SK-N-SH treated with all-trans-retinoic acid at 6 μM for 48 hours (cell line): ENCODE measurements at regions not wholly inside any gene's neighbourhood (a gene's known extent, or its start where the extent isn't known, plus 50 kb on each side); places are given as distances from the start of the nearest gene placed in this dataset.

Source experiments
- ATAC-seq: fragments of 200-7000 bp; cut with Tn5 transposase; 3 replicates; pipeline ENCODE4 v1.9.1; 2020; ENCODE audit warnings: mild to moderate bottlenecking, moderate library complexity
- ARNTL ChIP-seq: fragments of 450-650 bp; formaldehyde crosslinking; IDR thresholded peaks from 2 replicates; pipeline ENCODE4 v1.5.0; 2020; ENCODE audit warnings: low read depth, mild to moderate bottlenecking, moderate library complexity, borderline replicate concordance
- BACH2 ChIP-seq: fragments of 250-450 bp; sonication (Bioruptor Pico); IDR thresholded peaks from 2 replicates; pipeline ENCODE4 v1.9.0; 2021; ENCODE audit warnings: mild to moderate bottlenecking, borderline replicate concordance
- CREB5 ChIP-seq: fragments of 250-450 bp; sonication (Bioruptor Pico); IDR thresholded peaks from 2 replicates; pipeline ENCODE4 v1.5.1; 2020; ENCODE audit warnings: low read depth, mild to moderate bottlenecking, moderate library complexity
- CSDC2 ChIP-seq: fragments of 250-450 bp; sonication (Bioruptor Pico); IDR thresholded peaks from 2 replicates; pipeline ENCODE4 v1.5.0; 2020; ENCODE audit warnings: mild to moderate bottlenecking, moderate library complexity
- CSRNP3 ChIP-seq: fragments of 250-450 bp; sonication (Bioruptor Pico); IDR thresholded peaks from 2 replicates; pipeline ENCODE4 v1.5.1; 2021; ENCODE audit warnings: mild to moderate bottlenecking, moderate library complexity
- ESRRG ChIP-seq: fragments of 250-450 bp; sonication (Bioruptor Pico); IDR thresholded peaks from 2 replicates; pipeline ENCODE4 v1.6.1; 2021; ENCODE audit warnings: mild to moderate bottlenecking
- OSR1 ChIP-seq: fragments of 250-450 bp; sonication (Bioruptor Pico); IDR thresholded peaks from 2 replicates; pipeline ENCODE4 v1.8.0; 2022; ENCODE audit warnings: moderate library complexity, mild to moderate bottlenecking, inconsistent platforms
- PATZ1 ChIP-seq: fragments of 250-450 bp; sonication (Bioruptor Pico); IDR thresholded peaks from 2 replicates; pipeline ENCODE4 v1.8.0; 2020; ENCODE audit warnings: mild to moderate bottlenecking, moderate library complexity, borderline replicate concordance
- POU6F1 ChIP-seq: fragments of 250-450 bp; sonication (Bioruptor Pico); IDR thresholded peaks from 2 replicates; pipeline ENCODE4 v1.8.0; 2021; ENCODE audit warnings: low read depth, mild to moderate bottlenecking, moderate library complexity, borderline replicate concordance
- RARB ChIP-seq: fragments of 250-450 bp; sonication (Bioruptor Pico); IDR thresholded peaks from 2 replicates; pipeline ENCODE4 v1.8.0; 2021; ENCODE audit warnings: mild to moderate bottlenecking, moderate library complexity
- SNAI2 ChIP-seq: fragments of 250-450 bp; sonication (Bioruptor Pico); IDR thresholded peaks from 2 replicates; pipeline ENCODE4 v1.5.0; 2020; ENCODE audit warnings: mild to moderate bottlenecking, moderate library complexity
- TCF4 ChIP-seq: fragments of 250-450 bp; sonication (Bioruptor Pico); IDR thresholded peaks from 2 replicates; pipeline ENCODE4 v1.8.0; 2021; ENCODE audit warnings: mild to moderate bottlenecking, moderate library complexity, borderline replicate concordance
- TOX ChIP-seq: fragments of 250-450 bp; sonication (Bioruptor Pico); IDR thresholded peaks from 2 replicates; pipeline ENCODE4 v1.8.0; 2021; ENCODE audit warnings: mild to moderate bottlenecking, moderate library complexity, borderline replicate concordance
- TSHZ2 ChIP-seq: fragments of 250-450 bp; sonication (Bioruptor Pico); IDR thresholded peaks from 2 replicates; pipeline ENCODE4 v1.5.0; 2020; ENCODE audit warnings: mild to moderate bottlenecking, moderate library complexity
- ZC3H10 ChIP-seq: fragments of 250-450 bp; sonication (Bioruptor Pico); IDR thresholded peaks from 2 replicates; pipeline ENCODE4 v1.5.1; 2021; ENCODE audit warnings: mild to moderate bottlenecking, moderate library complexity
- ZFP3 ChIP-seq: fragments of 250-450 bp; sonication (Bioruptor Pico); IDR thresholded peaks from 2 replicates; pipeline ENCODE4 v1.5.0; 2020; ENCODE audit warnings: mild to moderate bottlenecking, moderate library complexity
- ZFP30 ChIP-seq: fragments of 450-650 bp; formaldehyde crosslinking; IDR thresholded peaks from 2 replicates; pipeline ENCODE4 v1.5.0; 2022; ENCODE audit warnings: mild to moderate bottlenecking, moderate library complexity
- ZNF565 ChIP-seq: fragments of 450-650 bp; formaldehyde crosslinking; conservative IDR thresholded peaks from 2 replicates; pipeline ENCODE4 v1.5.0; 2020; ENCODE audit warnings: low read depth, mild to moderate bottlenecking, moderate library complexity
- ZNF70 ChIP-seq: fragments of 450-650 bp; formaldehyde crosslinking; IDR thresholded peaks from 2 replicates; pipeline ENCODE4 v1.5.0; 2020; ENCODE audit warnings: mild to moderate bottlenecking, moderate library complexity
- ZNF8 ChIP-seq: fragments of 450-650 bp; formaldehyde crosslinking; IDR thresholded peaks from 2 replicates; pipeline ENCODE4 v1.5.0; 2020; ENCODE audit warnings: mild to moderate bottlenecking, moderate library complexity

- TF ChIP-seq TSHZ2 (CRISPR knock-in tag), result no peak
- no peak for TF ChIP-seq ARNTL (CRISPR knock-in tag)
- TF ChIP-seq SNAI2 (CRISPR knock-in tag), result no peak
- no peak for TF ChIP-seq ZC3H10 (CRISPR knock-in tag)
- TF ChIP-seq CSDC2 (CRISPR knock-in tag), result no peak
- ATAC-seq, result no peak
Measured at GRCh38 chr4:81757691-81758090, 286.0 kb upstream of the RASGEF1B start.

GRCh38 chr4:81756973-81757372 lies 285.3 kb upstream of the RASGEF1B start:
- TF ChIP-seq TOX (CRISPR knock-in tag) (no peak), CSRNP3 (no peak), ZNF8 (CRISPR knock-in tag) (no peak), PATZ1 (CRISPR knock-in tag) (no peak), ZNF565 (CRISPR knock-in tag) (no peak), ZC3H10 (CRISPR knock-in tag) (no peak), OSR1 (CRISPR knock-in tag) (no peak), RARB (CRISPR knock-in tag) (no peak), ZFP3 (CRISPR knock-in tag) (no peak), ZNF70 (CRISPR knock-in tag) (no peak), POU6F1 (CRISPR knock-in tag) (no peak), ZFP30 (CRISPR knock-in tag) (no peak), CREB5 (CRISPR knock-in tag) (no peak), BACH2 (CRISPR knock-in tag) (no peak), TCF4 (CRISPR knock-in tag) (no peak)
- no peak for ATAC-seq

- TF ChIP-seq TOX (CRISPR knock-in tag), result no peak
- TF ChIP-seq TCF4 (CRISPR knock-in tag), result no peak
- TF ChIP-seq ZNF565 (CRISPR knock-in tag), result no peak
- no peak for TF ChIP-seq ESRRG (CRISPR knock-in tag)
- no peak for TF ChIP-seq ZFP3 (CRISPR knock-in tag)
- ATAC-seq, result no peak
Measured at GRCh38 chr4:81756042-81756441, 284.3 kb upstream of the RASGEF1B start.

- no peak for ATAC-seq
- TF ChIP-seq POU6F1 (CRISPR knock-in tag), result no peak
Measured at GRCh38 chr4:81754169-81754568, 282.5 kb upstream of the RASGEF1B start.
